Psoas muscle (tissue), 7 donors: ENCODE measurements at regions not wholly inside any gene's neighbourhood (a gene's known extent, or its start where the extent isn't known, plus 50 kb on each side); places are given as distances from the start of the nearest gene placed in this dataset.

Experiments
- ATAC-seq, 4 donors: fragments of 200-7000 bp; cut with Tn5 transposase; one replicate each; pipeline ENCODE4 v1.9.1; 2020; ENCODE audit warnings: moderate library complexity in 3 of 4, mild to moderate bottlenecking in 2 of 4
- DNase-seq, 2 donors: peaks; one replicate each; pipeline ENCODE4 v3.0.0-alpha.2; 2020
- H3K27ac ChIP-seq: fragments of 200-600 bp; one replicate; pipeline ENCODE4 v1.8.0; 2022
- H3K27me3 ChIP-seq, 3 donors: fragments of 200-600 bp in 1 of 3; one replicate each; pipeline versions ENCODE4 v1.6.1 to v1.8.0; 2013 to 2022; ENCODE audit warnings: low read length in 2 of 3, mild to moderate bottlenecking in 2 of 3, moderate library complexity in 1 of 3; ENCODE audit not compliant: insufficient read depth in 3 of 3
- H3K36me3 ChIP-seq, 2 donors: fragments of 200-600 bp in 1 of 2; one replicate each; pipeline versions ENCODE4 v1.6.1 to v1.8.0; 2013 to 2022; ENCODE audit warnings: low read depth in 1 of 2, mild to moderate bottlenecking in 1 of 2, moderate library complexity in 1 of 2; ENCODE audit not compliant: insufficient read depth in 1 of 2
- H3K4me1 ChIP-seq: fragments of 200-600 bp; one replicate; pipeline ENCODE4 v1.8.0; 2022
- H3K4me3 ChIP-seq: fragments of 200-600 bp; one replicate; pipeline ENCODE4 v1.8.0; 2022; ENCODE audit warnings: mild to moderate bottlenecking
- H3K9me3 ChIP-seq: fragments of 200-600 bp; one replicate; pipeline ENCODE4 v1.8.0; 2022
- CTCF ChIP-seq: fragments of 200-600 bp; IDR thresholded peaks from one replicate; pipeline ENCODE4 v1.8.0; 2022; ENCODE audit warnings: antibody characterized with exemption
- WGBS, 3 donors: extraction: QIAGEN DNeasy Blood & Tissue Kit; methylation state at CpG; one replicate each; pipeline versions ENCODE4 v1.1.6 to v1.1.7; 2013; 5-methylcytosine and 5-hydroxymethylcytosine counted together
- intact Hi-C, 2 donors: fragments of 100-400 bp; cut with DNase I; formaldehyde crosslinking; loops; one replicate each; pipeline versions ENCODE4 v1.11.0 to v1.14.2; 2022
- donor health status: healthy with polysubstance abuse.
- donor health status: DM: no; HTN: no; CAD: no; lungs with moderate emphysema.
- donor health status: Bipolar disorder and iron deficiency.
- donor health status: healthy.
- donor health status: DM: yes; HTN: yes; CAD: no.
- donor health status: DM: no; HTN: no; CAD: no.
- donor health status: DM: yes; HTN: yes; CAD: no.

DNA sequence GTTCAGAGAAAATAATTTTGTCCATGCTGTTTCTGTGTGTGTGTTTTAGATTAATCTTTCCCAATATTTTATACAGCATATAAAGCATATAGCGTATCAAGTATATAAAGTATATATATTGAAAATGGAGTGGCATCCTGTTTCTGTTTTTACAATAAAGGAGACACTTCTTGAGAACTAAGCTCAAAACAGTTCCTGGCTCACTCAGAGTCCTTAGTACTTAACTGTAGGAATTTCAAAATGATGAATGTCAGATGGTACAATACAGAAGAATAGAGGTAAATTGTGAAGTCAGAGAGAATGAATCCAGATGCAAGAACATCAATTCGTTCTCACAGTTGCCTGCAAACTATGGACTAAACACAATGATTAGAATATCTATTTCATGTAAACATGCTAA, 68.7 kb upstream of the TAS2R1 start:
- TF ChIP-seq CTCF = no peak
- Histone ChIP-seq H3K4me1 (no peaks in the 10 kb centered on the region), H3K27me3 (no peaks in the 10 kb centered on the region), H3K4me3 (no peak overlapping the region), H3K36me3 (no peaks in the 10 kb centered on the region), H3K27ac (no peak overlapping the region), H3K9me3 (no peaks in the 10 kb centered on the region)
- intact Hi-C loops = no loop called here
- WGBS, 3 donors = 84 to 92% (median 92%) methylated on average over 2 of the region's 2 CpGs
- ATAC-seq (no peak), DNase-seq (no peak)

GRCh38 chr5:9698125-9698826, 68.1 kb upstream of the TAS2R1 start:
- intact Hi-C loops = no loop called here
- no peak overlapping the region for H3K27ac ChIP-seq
- TF ChIP-seq CTCF = no peak

GRCh38 chr5:9692576-9692975, 62.4 kb upstream of the TAS2R1 start:
- Histone ChIP-seq H3K27me3 (no peaks in the 10 kb centered on the region), H3K27ac (no peak overlapping the region), H3K4me1 (no peaks in the 10 kb centered on the region), H3K4me3 (no peak overlapping the region), H3K9me3 (no peaks in the 10 kb centered on the region), H3K36me3 (no peaks in the 10 kb centered on the region)
- DNase-seq (no peak), ATAC-seq (no peak)
- TF ChIP-seq CTCF = no peak
- intact Hi-C loops = no loop called here
- 80 to 87% (median 86%) methylated on average over 3 of the region's 3 CpGs for WGBS, 3 donors

More at GRCh38 chr5:9698125-9698826, 68.1 kb upstream of the TAS2R1 start:
- Histone ChIP-seq H3K4me3 (no peak overlapping the region), H3K9me3 (no peaks in the 10 kb centered on the region), H3K4me1 (no peaks in the 10 kb centered on the region), H3K36me3 (no peaks in the 10 kb centered on the region), H3K27me3 (no peaks in the 10 kb centered on the region)
- no peak for DNase-seq
- ATAC-seq = no peak
- 29 to 42% (median 34%) methylated on average over 9 of the region's 9 CpGs for WGBS, 3 donors

GRCh38 chr5:9691261-9691660, 61.1 kb upstream of the TAS2R1 start:
- DNase-seq (no peak), ATAC-seq (no peak)
- H3K36me3 ChIP-seq = no peaks in the 10 kb centered on the region
- TF ChIP-seq CTCF = no peak
- no peaks in the 10 kb centered on the region for H3K9me3 ChIP-seq
- H3K4me3 ChIP-seq = no peak overlapping the region
- H3K27me3 ChIP-seq = no peaks in the 10 kb centered on the region
- 61 to 78% (median 70%) methylated on average over 5 of the region's 5 CpGs for WGBS, 3 donors
- H3K27ac ChIP-seq = no peak overlapping the region
- no peaks in the 10 kb centered on the region for H3K4me1 ChIP-seq
- intact Hi-C loops = no loop called here

DNA sequence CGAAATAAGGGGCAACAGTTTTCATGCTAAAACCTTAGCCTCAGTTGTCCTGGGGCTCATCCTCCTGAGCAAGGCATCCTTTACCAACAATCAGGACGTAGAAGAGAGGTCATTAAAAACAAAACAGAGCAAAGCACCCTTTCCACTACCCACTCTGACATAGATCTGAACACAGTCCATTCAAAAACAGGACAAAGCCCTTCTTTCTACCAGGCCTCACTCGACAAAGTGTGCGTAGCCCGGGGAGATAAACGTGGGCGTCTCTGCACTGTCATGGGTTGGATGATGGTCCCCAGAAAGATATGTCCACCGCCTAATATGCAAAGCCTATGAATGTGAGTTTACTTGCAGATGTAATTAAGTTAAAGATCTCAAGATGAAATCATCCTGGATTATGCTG, 60.6 kb upstream of the TAS2R1 start:
- no peak for TF ChIP-seq CTCF
- WGBS, 3 donors = 82 to 89% (median 83%) methylated on average over 8 of the region's 8 CpGs
- Histone ChIP-seq H3K27me3 (no peaks in the 10 kb centered on the region), H3K4me3 (no peak overlapping the region), H3K4me1 (no peaks in the 10 kb centered on the region), H3K9me3 (no peaks in the 10 kb centered on the region), H3K36me3 (no peaks in the 10 kb centered on the region), H3K27ac (no peak overlapping the region)
- no peak for DNase-seq
- intact Hi-C loops = no loop called here
- no peak for ATAC-seq
